A673 (cell line): ENCODE measurements at regions not wholly inside any gene's neighbourhood (a gene's known extent, or its start where the extent isn't known, plus 50 kb on each side); places are given as distances from the start of the nearest gene placed in this dataset.

Source experiments
- BruUV-seq: library from RNA; stranded (reverse); fragments of 400-500 nt; replicated peaks from 2 replicates; lab custom pipeline; 2021; lab: Mats Ljungman, UMichigan
- CTCF ChIA-PET: fragments of 300-600 bp; sonication (Branson Sonifier 250); formaldehyde crosslinking; loops from one replicate; lab custom pipeline; 2022; ENCODE audit warnings: antibody characterized with exemption; lab: Charles Lee
- POLR2A ChIA-PET: fragments of 300-600 bp; sonication (Branson Sonifier 250); formaldehyde crosslinking; loops from one replicate; lab custom pipeline; 2022; ENCODE audit warnings: antibody characterized with exemption; ENCODE audit not compliant: low non-redundant PET; lab: Charles Lee
- DNase-seq: peaks from one replicate; pipeline ENCODE4 v3.0.0-alpha.2; 2015; ENCODE audit warnings: low spot score
- H3K27ac ChIP-seq: fragments of 200-600 bp; sonication (generic); 2 replicates; pipeline ENCODE4 v1.5.1; 2016; ENCODE audit warnings: mixed run types, low read depth, mild to moderate bottlenecking, mixed read lengths, antibody characterized with exemption, low read length; ENCODE audit not compliant: poor library complexity, severe bottlenecking
- H3K27me3 ChIP-seq: fragments of 200-600 bp; sonication (generic); replicated peaks from 2 replicates; pipeline ENCODE4 v1.6.1; 2017; ENCODE audit warnings: mixed run types, low read depth, mild to moderate bottlenecking, mixed read lengths, antibody characterized with exemption, low read length; ENCODE audit not compliant: insufficient read depth, poor library complexity
- H3K36me3 ChIP-seq: fragments of 200-600 bp; sonication (generic); 2 replicates; pipeline ENCODE4 v1.6.1; 2016; ENCODE audit warnings: mixed run types, mild to moderate bottlenecking, mixed read lengths, antibody characterized with exemption, low read length; ENCODE audit not compliant: insufficient read depth, poor library complexity, severe bottlenecking
- H3K4me1 ChIP-seq: fragments of 200-600 bp; sonication (generic); 2 replicates; pipeline ENCODE4 v1.6.1; 2017; ENCODE audit warnings: mixed run types, mild to moderate bottlenecking, mixed read lengths, antibody characterized with exemption, low read length; ENCODE audit not compliant: insufficient read depth, poor library complexity, severe bottlenecking
- H3K4me3 ChIP-seq: fragments of 200-600 bp; sonication (generic); 2 replicates; pipeline ENCODE4 v1.5.1; 2016; ENCODE audit warnings: low read depth, mixed run types, mild to moderate bottlenecking, mixed read lengths, low read length; ENCODE audit not compliant: poor library complexity, severe bottlenecking
- H3K9me3 ChIP-seq: fragments of 200-600 bp; sonication (generic); 2 replicates; pipeline ENCODE4 v1.6.1; 2016; ENCODE audit warnings: mixed run types, low read depth, mild to moderate bottlenecking, mixed read lengths, antibody characterized with exemption, low read length; ENCODE audit not compliant: poor library complexity, severe bottlenecking
- CTCF ChIP-seq: fragments of 300-800, 200-600 bp; sonication (generic); conservative IDR thresholded peaks from 2 replicates; pipeline ENCODE4 v1.5.1; 2017; ENCODE audit warnings: low read depth, mild to moderate bottlenecking, antibody characterized with exemption, low read length, moderate library complexity, mixed read lengths
- EZH2 ChIP-seq: fragments of 200-600 bp; sonication (generic); IDR thresholded peaks from 2 replicates; pipeline ENCODE4 v1.6.1; 2017; ENCODE audit warnings: borderline replicate concordance, low read depth, mild to moderate bottlenecking, mixed read lengths, antibody characterized with exemption, low read length; ENCODE audit not compliant: poor library complexity, severe bottlenecking
- intact Hi-C: fragments of 100-400 bp; cut with micrococcal nuclease; formaldehyde crosslinking; loops from one replicate; pipeline ENCODE4 v1.10.0; 2022; ENCODE audit not compliant: unreplicated experiment

GRCh38 chr16:5616841-5617240 lies 519.2 kb upstream of the EEF2KMT start:
- no peak for TF ChIP-seq CTCF
- TF ChIP-seq EZH2: no peak
- POLR2A ChIA-PET: no interaction called here
- Histone ChIP-seq H3K4me3 (no peak overlapping the region), H3K4me1 (no peaks in the 10 kb centered on the region), H3K27ac (no peak overlapping the region), H3K9me3 (no peaks in the 10 kb centered on the region), H3K36me3 (no peaks in the 10 kb centered on the region), H3K27me3 (no peaks in the 10 kb centered on the region)
- intact Hi-C loops: loop anchor here (10.0 kb wide), 1 partner anchor 1028 kb away; no protein-coding TSS in a partner anchor
- CTCF ChIA-PET: interaction anchor here (1.3 kb wide), 1 partner anchor 113 kb away, joined by 6 read pairs; no protein-coding TSS in a partner anchor
- DNase-seq: no peak
- BruUV-seq: no TSS peak

- Histone ChIP-seq H3K4me3 (no peak overlapping the region), H3K9me3 (no peaks in the 10 kb centered on the region), H3K27me3 (no peaks in the 10 kb centered on the region), H3K4me1 (no peaks in the 10 kb centered on the region), H3K36me3 (no peaks in the 10 kb centered on the region), H3K27ac (no peak overlapping the region)
- TF ChIP-seq CTCF: peak; percentile 87
- no peak for TF ChIP-seq EZH2
- ChIA-PET CTCF (interaction anchor here (0.6 to 1.3 kb wide), 5 partner anchors 9 to 320 kb away, joined by 3 to 6 read pairs (median 4); no protein-coding TSS in a partner anchor), POLR2A (no interaction called here)
- peak; percentile 77 for DNase-seq
- no TSS peak for BruUV-seq
- intact Hi-C loops: loop anchor here (10.0 kb wide), 1 partner anchor 1029 kb away; no protein-coding TSS in a partner anchor
Observed at GRCh38 chr16:5615868-5616642, 518.5 kb upstream of the EEF2KMT start.

GRCh38 chr16:5607169-5607568 lies 509.6 kb upstream of the EEF2KMT start:
- CTCF ChIA-PET: interaction anchor here (1.0 kb wide), 1 partner anchor 9 kb away, joined by 4 read pairs; no protein-coding TSS in a partner anchor
- Histone ChIP-seq H3K36me3 (no peaks in the 10 kb centered on the region), H3K4me1 (no peaks in the 10 kb centered on the region), H3K27ac (no peak overlapping the region), H3K9me3 (no peaks in the 10 kb centered on the region), H3K4me3 (no peak overlapping the region), H3K27me3 (no peaks in the 10 kb centered on the region)
- POLR2A ChIA-PET: no interaction called here
- TF ChIP-seq EZH2 (no peak), CTCF (no peak)
- DNase-seq: no peak
- intact Hi-C loops: loop anchor here (10.0 kb wide), 1 partner anchor 372 kb away; no protein-coding TSS in a partner anchor
- BruUV-seq: no TSS peak
